Keratinocyte (primary cell): ENCODE measurements at regions not wholly inside any gene's neighbourhood (a gene's known extent, or its start where the extent isn't known, plus 50 kb on each side); places are given as distances from the start of the nearest gene placed in this dataset.

ENCODE experiments used
- DNase-seq: peaks from one replicate; pipeline ENCODE4 v3.0.0-alpha.2; 2011; ENCODE audit warnings: low read depth, missing footprints, low spot score
- FAIRE-seq: peaks from 2 replicates; lab custom pipeline; 2011; peaks lifted over from hg19 to GRCh38; lab: Jason Lieb, UNC
- H2AFZ ChIP-seq: 2 replicates; pipeline ENCODE4 v1.6.0; 2012; ENCODE audit warnings: low read length, control low read depth, inconsistent platforms; ENCODE audit not compliant: control insufficient read depth
- H3K27ac ChIP-seq: 2 replicates; pipeline ENCODE4 v1.5.1; 2011; ENCODE audit warnings: low read length; ENCODE audit not compliant: control insufficient read depth, insufficient read depth
- H3K27me3 ChIP-seq: 3 replicates; pipeline ENCODE4 v1.6.0; 2011; ENCODE audit warnings: low read length; ENCODE audit not compliant: control insufficient read depth, insufficient read depth; ENCODE audit errors: extremely low read depth
- H3K36me3 ChIP-seq, 2 experiments: 2 replicates in 1 of 2; 3 replicates in 1 of 2; pipeline ENCODE4 v1.5.1; 2011; ENCODE audit warnings: low read length in 2 of 2, mild to moderate bottlenecking in 1 of 2; ENCODE audit not compliant: control insufficient read depth in 2 of 2, insufficient read depth in 2 of 2; ENCODE audit errors: extremely low read depth in 1 of 2
- H3K4me1 ChIP-seq: 3 replicates; pipeline ENCODE4 v1.5.1; 2011; ENCODE audit warnings: low read length; ENCODE audit not compliant: control insufficient read depth, insufficient read depth; ENCODE audit errors: extremely low read depth
- H3K4me2 ChIP-seq: 3 replicates; pipeline ENCODE4 v1.6.0; 2011; ENCODE audit warnings: low read depth, low read length; ENCODE audit not compliant: control insufficient read depth, insufficient read depth; ENCODE audit errors: extremely low read depth
- H3K4me3 ChIP-seq, 3 experiments: fragments of 200-600 bp in 1 of 3; sonication (generic) in 1 of 3; 2 replicates in 2 of 3; 3 replicates in 1 of 3; pipeline ENCODE4 v1.5.1; 2011 to 2016; ENCODE audit warnings: low read length in 3 of 3, mild to moderate bottlenecking in 3 of 3, control low read depth in 2 of 3, inconsistent platforms in 1 of 3, low read depth in 1 of 3, mixed read lengths in 1 of 3, mixed run types in 1 of 3, moderate library complexity in 1 of 3; ENCODE audit not compliant: control insufficient read depth in 2 of 3, insufficient read depth in 2 of 3; ENCODE audit errors: extremely low read depth in 1 of 3
- H3K79me2 ChIP-seq: 2 replicates; pipeline ENCODE4 v1.6.0; 2012; ENCODE audit warnings: low read length; ENCODE audit not compliant: control insufficient read depth, insufficient read depth
- H3K9ac ChIP-seq: 3 replicates; pipeline ENCODE4 v1.6.0; 2011; ENCODE audit warnings: low read length; ENCODE audit not compliant: control insufficient read depth, insufficient read depth; ENCODE audit errors: extremely low read depth
- H3K9me1 ChIP-seq: 3 replicates; pipeline ENCODE4 v1.6.0; 2011; ENCODE audit warnings: low read length; ENCODE audit not compliant: control insufficient read depth, insufficient read depth; ENCODE audit errors: extremely low read depth
- H3K9me3 ChIP-seq: 2 replicates; pipeline ENCODE4 v1.5.1; 2012; ENCODE audit warnings: low read depth, low read length; ENCODE audit not compliant: control insufficient read depth
- H4K20me1 ChIP-seq: 3 replicates; pipeline ENCODE4 v1.6.0; 2011; ENCODE audit warnings: low read length; ENCODE audit not compliant: control insufficient read depth, insufficient read depth; ENCODE audit errors: extremely low read depth
- CTCF ChIP-seq, 3 experiments: IDR thresholded peaks in 1 of 3; conservative IDR thresholded peaks in 1 of 3; optimal IDR thresholded peaks in 1 of 3; 2 replicates in 2 of 3; 3 replicates in 1 of 3; pipeline versions ENCODE3 to v1.5.1; 2011; ENCODE audit warnings: low read length in 3 of 3, mild to moderate bottlenecking in 3 of 3, moderate library complexity in 2 of 3, control low read depth in 1 of 3, inconsistent platforms in 1 of 3; ENCODE audit not compliant: insufficient read depth in 2 of 3; ENCODE audit errors: extremely low read depth in 1 of 3
- EZH2 ChIP-seq: IDR thresholded peaks from one replicate; pipeline ENCODE4 v1.6.1; 2012; ENCODE audit warnings: inconsistent platforms, mild to moderate bottlenecking, low read length, moderate library complexity
- dilution Hi-C: fragments of 300-500 bp; cut with MboI; formaldehyde crosslinking; loops from one replicate; pipeline ENCODE4 v1.7.0; 2020; ENCODE audit warnings: low sequenced_read_pairs; ENCODE audit not compliant: extremely low pct_ligation_motif_present

GRCh38 chr12:93039062-93039461 is 110.0 kb upstream of the EEA1 start:
- no peak for TF ChIP-seq CTCF (optimal IDR thresholded peaks at IDR 0.05 in 1 of 3, IDR thresholded peaks at IDR 0.05 in 1 of 3, conservative IDR thresholded peaks at IDR 0.05 in 1 of 3; ENCODE audit: extremely low read depth in 1 of 3, insufficient read depth in 2 of 3, low read length in 3 of 3)
- no peak for TF ChIP-seq EZH2
- no peaks in the 10 kb centered on the region for H3K79me2 ChIP-seq
- H3K4me3 ChIP-seq = no peak overlapping the region
- H3K27ac ChIP-seq = no peak overlapping the region
- H3K4me2 ChIP-seq = no peak overlapping the region
- dilution Hi-C loops = no loop called here
- no peaks in the 10 kb centered on the region for H4K20me1 ChIP-seq
- no peaks in the 10 kb centered on the region for H3K4me1 ChIP-seq
- H3K9me3 ChIP-seq = no peaks in the 10 kb centered on the region
- no peaks in the 10 kb centered on the region for H3K36me3 ChIP-seq
- H3K27me3 ChIP-seq = no peaks in the 10 kb centered on the region
- no peaks in the 10 kb centered on the region for H3K9me1 ChIP-seq
- FAIRE-seq (no peak), DNase-seq (no peak)
- H3K9ac ChIP-seq = no peak overlapping the region
- no peak overlapping the region for H2AFZ ChIP-seq

GRCh38 chr12:93039930-93040329 is 110.8 kb upstream of the EEA1 start:
- dilution Hi-C loops = no loop called here
- Histone ChIP-seq H3K9me1 (no peaks in the 10 kb centered on the region), H3K9me3 (no peaks in the 10 kb centered on the region), H4K20me1 (no peaks in the 10 kb centered on the region), H3K4me1 (no peaks in the 10 kb centered on the region), H2AFZ (no peak overlapping the region), H3K27me3 (no peaks in the 10 kb centered on the region), H3K27ac (no peak overlapping the region), H3K36me3 (no peaks in the 10 kb centered on the region), H3K9ac (no peak overlapping the region), H3K79me2 (no peaks in the 10 kb centered on the region), H3K4me3 (no peak overlapping the region), H3K4me2 (no peak overlapping the region)
- no peak for TF ChIP-seq CTCF (optimal IDR thresholded peaks at IDR 0.05 in 1 of 3, IDR thresholded peaks at IDR 0.05 in 1 of 3, conservative IDR thresholded peaks at IDR 0.05 in 1 of 3; ENCODE audit: extremely low read depth in 1 of 3, insufficient read depth in 2 of 3, low read length in 3 of 3)
- TF ChIP-seq EZH2 = no peak
- no peak for FAIRE-seq
- DNase-seq = no peak
